ENCODE measurements at regions not wholly inside any gene's neighbourhood (a gene's known extent, or its start where the extent isn't known, plus 50 kb on each side); places are given as distances from the start of the nearest gene placed in this dataset.
"Not testable (repeated sequence)": the region's sequence is repeated elsewhere in the genome, so short reads cannot be mapped to it uniquely, and the experiment has no call there.

GRCh38 chrY:6685783-6686389 is 224.6 kb upstream of the TBL1Y start:
- DNase-seq (ENCODE audit: low read depth in 4 of 4, low spot score in 2 of 4) = not testable (repeated sequence)

- DNase-seq (ENCODE audit: low read depth in 4 of 4, low spot score in 2 of 4) = not testable (repeated sequence)
Observed at GRCh38 chrY:6701558-6702161, 208.8 kb upstream of the TBL1Y start.

- DNase-seq (ENCODE audit: low read depth in 4 of 4, low spot score in 2 of 4) = not testable (repeated sequence)
Observed at GRCh38 chrY:6721443-6721842, 189.1 kb upstream of the TBL1Y start.

- not testable (repeated sequence) for DNase-seq (ENCODE audit: low read depth in 4 of 4, low spot score in 2 of 4)
Observed at GRCh38 chrY:6747210-6747609, 163.3 kb upstream of the TBL1Y start.

- no peak for DNase-seq (ENCODE audit: low read depth in 4 of 4, low spot score in 2 of 4)
Observed at GRCh38 chrY:6782334-6782733, 128.2 kb upstream of the TBL1Y start.

- DNase-seq (ENCODE audit: low read depth in 4 of 4, low spot score in 2 of 4) = no peak
Observed at GRCh38 chrY:6786960-6787359, 123.5 kb upstream of the TBL1Y start.

GRCh38 chrY:6811633-6812032 is 98.9 kb upstream of the TBL1Y start:
- peak in 1 of 4 donors; percentile 3 for DNase-seq (ENCODE audit: low read depth in 4 of 4, low spot score in 2 of 4)
